ENCODE measurements at regions not wholly inside any gene's neighbourhood (a gene's known extent, or its start where the extent isn't known, plus 50 kb on each side); places are given as distances from the start of the nearest gene placed in this dataset.

GRCh38 chr4:38366456-38366855 lies 297.5 kb upstream of the KLF3 start:
- no peak for TF ChIP-seq KLF6 (CRISPR knock-in tag; IDR thresholded peaks at IDR 0.05; ENCODE audit: borderline replicate concordance)
- TF ChIP-seq ZNF830 (CRISPR knock-in tag; IDR thresholded peaks at IDR 0.05) = no peak
- no peak for TF ChIP-seq USF2 (CRISPR knock-in tag; IDR thresholded peaks at IDR 0.05)
- TF ChIP-seq MAFG (tag; conservative IDR thresholded peaks at IDR 0.05) = no peak
- no peak for TF ChIP-seq KLF16 (IDR thresholded peaks at IDR 0.05)
- TF ChIP-seq ZNF347 (CRISPR knock-in tag; IDR thresholded peaks at IDR 0.05; ENCODE audit: low read depth) = no peak
- no peak for TF ChIP-seq POLR2AphosphoS5 (IDR thresholded peaks at IDR 0.05; ENCODE audit: control insufficient read depth, insufficient read depth, low read depth, low read length)
- TF ChIP-seq JUND (IDR thresholded peaks at IDR 0.05; ENCODE audit: borderline replicate concordance, low read depth, low read length) = no peak
- TF ChIP-seq JUND (tag; IDR thresholded peaks at IDR 0.05; ENCODE audit: borderline replicate concordance, low read depth, low read length) = no peak

Data from K562 (cell line).